Lower lobe of right lung (tissue), 2 donors: ENCODE measurements at regions not wholly inside any gene's neighbourhood (a gene's known extent, or its start where the extent isn't known, plus 50 kb on each side); places are given as distances from the start of the nearest gene placed in this dataset.
"Not testable (repeated sequence)": the region's sequence is repeated elsewhere in the genome, so short reads cannot be mapped to it uniquely, and the experiment has no call there.

ENCODE experiments used
- ATAC-seq, 2 donors: fragments of 200-7000 bp; cut with Tn5 transposase; one replicate each; pipeline ENCODE4 v1.9.1; 2020 to 2022; ENCODE audit warnings: mild to moderate bottlenecking in 2 of 2, moderate library complexity in 2 of 2
- DNase-seq: peaks from one replicate; pipeline ENCODE4 v3.0.0-alpha.2; 2020
- H3K27ac ChIP-seq: fragments of 200-600 bp; one replicate; pipeline ENCODE4 v1.8.0; 2022
- H3K27me3 ChIP-seq: fragments of 200-600 bp; one replicate; pipeline ENCODE4 v1.8.0; 2022; ENCODE audit warnings: low read depth
- H3K36me3 ChIP-seq: fragments of 200-600 bp; one replicate; pipeline ENCODE4 v1.8.0; 2022; ENCODE audit warnings: mild to moderate bottlenecking
- H3K4me1 ChIP-seq: fragments of 200-600 bp; one replicate; pipeline ENCODE4 v1.8.0; 2022
- H3K4me3 ChIP-seq: fragments of 200-600 bp; one replicate; pipeline ENCODE4 v1.8.0; 2022; ENCODE audit warnings: mild to moderate bottlenecking
- H3K9me3 ChIP-seq: fragments of 200-600 bp; one replicate; pipeline ENCODE4 v1.8.0; 2022
- CTCF ChIP-seq: fragments of 200-600 bp; IDR thresholded peaks from one replicate; pipeline ENCODE4 v1.8.0; 2022; ENCODE audit warnings: antibody characterized with exemption, mild to moderate bottlenecking
- intact Hi-C: fragments of 100-400 bp; cut with DNase I; formaldehyde crosslinking; loops from one replicate; pipeline ENCODE4 v1.11.0; 2022
- donor health status: DM: no; HTN: yes; CAD: no; lungs with severe emphysema.

GRCh38 chr16:64083428-64084129, 1038.3 kb downstream of the CDH11 start:
- Histone ChIP-seq H3K4me3 (no peak overlapping the region), H3K9me3 (no peaks in the 10 kb centered on the region), H3K4me1 (no peaks in the 10 kb centered on the region), H3K27me3 (no peaks in the 10 kb centered on the region), H3K36me3 (no peaks in the 10 kb centered on the region), H3K27ac (no peak overlapping the region)
- ATAC-seq (no peak), DNase-seq (no peak)
- intact Hi-C loops: no loop called here
- TF ChIP-seq CTCF: no peak

- no peaks in the 10 kb centered on the region for H3K4me1 ChIP-seq
- H3K36me3 ChIP-seq: no peaks in the 10 kb centered on the region
- H3K4me3 ChIP-seq: no peak overlapping the region
- H3K27ac ChIP-seq: no peak overlapping the region
- no peaks in the 10 kb centered on the region for H3K9me3 ChIP-seq
- ATAC-seq: no peak
- TF ChIP-seq CTCF: no peak
- intact Hi-C loops: no loop called here
- H3K27me3 ChIP-seq: no peaks in the 10 kb centered on the region
- no peak for DNase-seq
These were observed 1044.6 kb downstream of the CDH11 start for GRCh38 chr16:64077242-64077641.

GRCh38 chr16:64074706-64075105, 1047.2 kb downstream of the CDH11 start:
- TF ChIP-seq CTCF: no peak
- ATAC-seq: no peak
- intact Hi-C loops: no loop called here
- H3K27ac ChIP-seq: no peak overlapping the region
- H3K4me3 ChIP-seq: no peak overlapping the region
- H3K4me1 ChIP-seq: no peaks in the 10 kb centered on the region
- DNase-seq: no peak
- no peaks in the 10 kb centered on the region for H3K27me3 ChIP-seq
- no peaks in the 10 kb centered on the region for H3K36me3 ChIP-seq
- H3K9me3 ChIP-seq: no peaks in the 10 kb centered on the region

GRCh38 chr16:64072131-64072730, 1049.6 kb downstream of the CDH11 start:
- H3K9me3 ChIP-seq, ATAC-seq, intact Hi-C loops, H3K27me3 ChIP-seq, H3K36me3 ChIP-seq, H3K4me1 ChIP-seq, DNase-seq, H3K27ac ChIP-seq, H3K4me3 ChIP-seq: not testable (repeated sequence)

- Histone ChIP-seq H3K4me1 (no peaks in the 10 kb centered on the region), H3K27ac (no peak overlapping the region), H3K27me3 (no peaks in the 10 kb centered on the region), H3K9me3 (no peaks in the 10 kb centered on the region), H3K4me3 (no peak overlapping the region), H3K36me3 (no peaks in the 10 kb centered on the region)
- TF ChIP-seq CTCF: no peak
- no peak for ATAC-seq
- intact Hi-C loops: no loop called here
- DNase-seq: no peak
These were observed 1056.3 kb downstream of the CDH11 start for GRCh38 chr16:64065523-64065922.

GRCh38 chr16:64061621-64062020, 1060.2 kb downstream of the CDH11 start:
- Histone ChIP-seq H3K27me3 (no peaks in the 10 kb centered on the region), H3K36me3 (no peaks in the 10 kb centered on the region), H3K4me1 (no peaks in the 10 kb centered on the region), H3K27ac (no peak overlapping the region), H3K4me3 (no peak overlapping the region), H3K9me3 (no peaks in the 10 kb centered on the region)
- TF ChIP-seq CTCF: no peak
- intact Hi-C loops: no loop called here
- DNase-seq (no peak), ATAC-seq (no peak)
